PFSK-1 (cell line): ENCODE measurements at regions not wholly inside any gene's neighbourhood (a gene's known extent, or its start where the extent isn't known, plus 50 kb on each side); places are given as distances from the start of the nearest gene placed in this dataset.

Experiments used
- FOXP2 ChIP-seq: optimal IDR thresholded peaks from 2 replicates; pipeline ENCODE3; 2011; ENCODE audit warnings: borderline replicate concordance, control low read depth, inconsistent platforms; ENCODE audit not compliant: insufficient read depth; ENCODE audit errors: extremely low read length, extremely low read depth
- POLR2AphosphoS5 ChIP-seq: IDR thresholded peaks from 2 replicates; pipeline ENCODE4 v1.6.1; 2012; ENCODE audit warnings: low read depth, mild to moderate bottlenecking, control low read depth, low read length, moderate library complexity
- REST ChIP-seq, 2 experiments: IDR thresholded peaks; 2 replicates each; pipeline versions ENCODE4 v1.6.1 to v1.8.0; 2011 to 2012; ENCODE audit warnings: low read depth in 2 of 2, low read length in 2 of 2, control low read depth in 1 of 2, inconsistent platforms in 1 of 2, mild to moderate bottlenecking in 1 of 2, moderate library complexity in 1 of 2; ENCODE audit not compliant: insufficient read depth in 1 of 2
- SIN3A ChIP-seq: IDR thresholded peaks from 2 replicates; pipeline ENCODE4 v1.6.1; 2012; ENCODE audit warnings: mild to moderate bottlenecking, low read length, moderate library complexity, borderline replicate concordance; ENCODE audit not compliant: insufficient read depth
- TAF1 ChIP-seq: IDR thresholded peaks from 2 replicates; pipeline ENCODE4 v1.6.1; 2012; ENCODE audit warnings: low read length, control low read depth, borderline replicate concordance; ENCODE audit not compliant: insufficient read depth

- TF ChIP-seq POLR2AphosphoS5 (no peak), SIN3A (no peak), REST (IDR thresholded peaks at IDR 0.05; ENCODE audit: insufficient read depth in 1 of 2, low read depth in 2 of 2, low read length in 2 of 2) (no peak), TAF1 (no peak), FOXP2 (no peak)
These were observed 104.7 kb downstream of the C9orf152 start for GRCh38 chr9:110103257-110103656.
